GF-D8 (cell line): ENCODE measurements at regions not wholly inside any gene's neighbourhood (a gene's known extent, or its start where the extent isn't known, plus 50 kb on each side); places are given as distances from the start of the nearest gene placed in this dataset.

Source experiments
- DNase-seq: peaks from one replicate; lab custom pipeline; 2025; lab: John Stamatoyannopoulos, UW

DNA sequence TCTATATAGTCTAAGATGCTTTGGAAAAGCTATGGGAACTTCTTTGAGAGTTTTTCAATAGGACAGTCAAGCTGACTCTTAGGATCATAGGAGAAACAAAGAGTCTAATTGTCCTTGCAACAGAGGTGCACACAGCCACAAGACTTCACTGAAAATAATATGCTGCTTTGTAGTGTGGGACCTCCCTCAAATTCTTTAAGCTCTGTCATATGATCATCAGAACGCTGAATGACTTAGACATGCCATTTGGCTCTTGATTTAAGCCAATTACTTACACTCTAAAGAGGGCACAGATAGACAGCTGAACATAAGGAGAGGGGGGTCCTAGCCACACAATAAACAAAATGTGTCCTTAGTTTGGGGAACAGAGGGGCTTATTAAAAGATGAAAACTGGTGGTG, 818.7 kb upstream of the GJE1 start:
- no peak for DNase-seq

DNA sequence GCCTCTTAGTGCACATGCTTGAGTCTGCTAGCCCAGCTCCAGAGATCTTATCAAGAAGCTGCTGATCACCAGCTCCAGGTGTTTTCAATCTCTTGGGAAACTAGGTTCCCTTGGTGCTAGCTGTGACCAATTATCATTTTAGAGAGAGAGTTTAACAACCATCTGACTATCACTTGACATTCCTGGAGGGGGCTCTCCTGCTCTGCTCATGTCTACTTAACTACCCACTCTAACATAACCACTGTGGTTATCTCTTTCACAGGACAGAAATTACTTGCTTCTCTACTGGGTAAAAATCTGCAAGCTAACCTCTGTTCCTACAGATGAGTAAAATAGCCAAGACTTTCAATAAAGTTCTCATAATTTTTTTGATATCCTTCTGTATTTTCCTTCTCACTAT, 823.4 kb upstream of the GJE1 start:
- DNase-seq: no peak

DNA sequence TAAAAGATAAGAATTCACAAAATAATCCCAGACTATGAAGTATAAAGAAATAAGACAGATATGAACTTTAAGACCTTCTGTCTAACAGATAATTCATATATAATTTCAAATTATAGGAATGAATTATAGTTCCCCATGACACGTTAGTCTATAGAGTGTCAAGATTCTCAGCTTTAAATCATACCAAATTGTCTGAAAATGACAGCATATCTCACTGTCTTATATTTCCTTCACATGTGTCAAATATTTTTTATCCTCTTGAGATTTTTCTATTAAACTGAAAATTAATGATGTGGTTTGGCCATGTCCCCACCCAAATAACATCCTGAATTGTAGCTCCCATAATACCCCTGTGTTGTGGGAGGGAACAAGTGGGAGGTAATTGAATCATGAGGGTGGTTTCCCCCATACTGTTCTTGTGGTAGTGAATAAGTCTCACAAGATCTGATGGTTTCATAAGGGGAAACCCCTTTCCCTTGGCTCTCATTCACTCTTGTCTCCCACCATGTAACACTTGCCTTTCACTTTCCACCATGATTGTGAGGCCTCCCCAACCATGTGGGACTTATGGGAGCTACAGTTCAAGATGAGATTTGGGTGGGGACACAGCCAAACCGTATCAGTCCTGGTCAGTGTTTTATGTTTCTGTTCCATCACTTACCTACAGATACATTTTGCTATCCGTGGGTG, 825.3 kb upstream of the GJE1 start:
- DNase-seq: no peak

DNA sequence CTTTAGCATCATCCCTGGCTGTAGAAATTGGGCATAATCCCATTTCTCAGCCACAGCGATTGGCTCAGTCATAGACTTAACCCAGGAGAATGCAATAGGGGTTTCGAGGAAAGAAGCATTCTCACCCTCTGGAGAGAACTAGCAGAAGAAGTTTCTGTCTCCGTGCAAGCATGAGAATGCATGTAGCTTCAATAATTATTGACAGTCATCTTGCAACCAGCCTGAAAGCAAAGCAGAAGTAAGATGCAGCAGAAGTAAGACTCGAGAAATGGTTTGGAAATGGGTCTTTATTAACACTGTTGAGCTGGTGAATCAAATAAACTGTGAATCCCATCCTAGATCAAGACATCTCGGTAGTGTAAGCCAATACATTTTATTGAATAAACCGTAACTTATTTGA, 828.8 kb upstream of the GJE1 start:
- no peak for DNase-seq

DNA sequence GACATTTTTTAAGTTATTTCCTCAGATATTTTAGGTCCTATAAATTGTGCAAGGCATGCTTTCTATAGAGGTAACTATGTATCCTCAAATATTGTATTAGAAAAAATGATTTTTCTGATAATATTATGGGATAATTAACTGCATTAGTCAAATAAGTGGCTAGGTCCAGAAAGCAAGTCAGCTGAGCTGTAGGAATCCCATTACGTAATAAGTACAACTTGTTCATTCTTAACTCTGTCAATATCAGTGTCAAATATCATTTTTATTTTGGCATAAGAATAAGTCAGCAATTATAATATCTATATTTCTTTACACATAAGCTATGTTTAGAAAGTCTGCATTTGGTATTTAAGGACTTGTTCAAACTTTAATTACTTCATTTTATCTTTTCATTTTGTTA, 830.9 kb upstream of the GJE1 start:
- DNase-seq: no peak

DNA sequence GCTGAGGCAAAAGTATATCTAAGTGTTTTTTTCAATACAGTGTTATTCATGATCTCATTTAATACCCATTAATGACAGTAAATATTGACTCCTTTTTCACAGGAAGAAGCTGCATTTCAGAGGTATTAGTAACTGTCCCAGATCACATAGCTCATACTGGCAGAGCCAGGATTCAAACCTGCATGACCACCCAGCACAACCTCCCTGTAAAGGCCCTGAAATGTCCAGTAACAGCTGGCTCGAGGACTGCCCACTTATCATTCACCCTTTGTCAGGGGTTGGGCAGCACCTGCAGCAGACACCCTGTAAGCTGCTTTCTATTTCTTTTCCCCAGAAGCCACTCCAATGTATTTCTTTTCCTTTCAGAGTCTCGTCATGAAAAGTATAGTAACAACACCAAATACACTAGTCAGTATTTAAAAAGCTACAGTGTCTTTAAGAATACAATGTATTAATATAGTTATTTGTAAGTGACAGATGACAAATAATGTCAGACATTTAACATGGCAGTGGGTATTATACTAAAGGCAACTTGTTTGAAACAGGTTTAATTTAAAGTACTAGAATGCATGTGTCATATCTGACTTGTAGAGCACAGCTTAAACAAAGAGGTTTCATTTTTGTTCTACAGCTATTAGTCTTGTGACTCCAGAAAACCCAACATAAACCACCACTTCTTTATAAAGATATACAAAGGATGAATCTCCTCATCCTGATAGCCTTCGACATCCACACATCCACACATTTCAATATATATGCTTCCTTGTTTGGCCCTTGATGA, 841.6 kb upstream of the GJE1 start:
- no peak for DNase-seq

DNA sequence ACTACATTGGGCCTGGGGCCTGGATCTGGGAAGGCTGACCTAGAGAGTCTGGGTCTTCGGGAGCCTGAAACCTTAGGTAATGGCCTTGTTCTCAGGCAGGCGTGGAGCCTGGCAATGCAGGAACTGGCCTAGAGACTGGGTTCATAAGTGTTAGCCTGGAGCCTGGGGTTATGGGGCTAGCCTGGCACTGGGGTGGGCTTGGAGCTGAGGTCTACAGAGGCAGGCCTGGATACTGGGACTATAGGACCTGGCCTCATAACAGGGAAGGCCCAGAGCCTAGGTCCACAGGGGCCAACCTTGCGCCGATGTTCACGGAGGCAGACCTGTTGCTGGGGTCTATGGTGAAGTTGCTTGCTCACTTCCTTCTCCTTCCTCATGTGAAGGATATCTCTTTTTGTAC, 843.8 kb upstream of the GJE1 start:
- DNase-seq: no peak

DNA sequence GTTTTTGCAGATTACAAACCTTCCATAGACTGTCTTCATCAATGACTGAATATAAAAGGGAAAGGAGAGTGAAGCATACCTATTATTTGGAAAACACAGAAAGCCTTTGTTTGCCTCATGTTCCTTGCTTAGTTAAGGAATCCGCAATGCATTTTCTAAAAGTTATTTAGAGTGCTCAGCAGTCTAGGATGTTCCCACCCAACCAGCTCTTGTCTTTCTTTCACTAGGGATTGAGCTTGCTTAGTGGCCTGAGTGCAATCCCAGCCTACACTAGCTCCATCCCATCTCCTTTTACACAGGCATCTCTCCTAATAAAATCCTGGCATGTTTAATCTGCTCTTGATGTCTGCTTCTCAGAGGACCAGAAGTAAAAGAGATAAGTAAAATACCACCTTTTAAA, 850.5 kb upstream of the GJE1 start:
- no peak for DNase-seq

DNA sequence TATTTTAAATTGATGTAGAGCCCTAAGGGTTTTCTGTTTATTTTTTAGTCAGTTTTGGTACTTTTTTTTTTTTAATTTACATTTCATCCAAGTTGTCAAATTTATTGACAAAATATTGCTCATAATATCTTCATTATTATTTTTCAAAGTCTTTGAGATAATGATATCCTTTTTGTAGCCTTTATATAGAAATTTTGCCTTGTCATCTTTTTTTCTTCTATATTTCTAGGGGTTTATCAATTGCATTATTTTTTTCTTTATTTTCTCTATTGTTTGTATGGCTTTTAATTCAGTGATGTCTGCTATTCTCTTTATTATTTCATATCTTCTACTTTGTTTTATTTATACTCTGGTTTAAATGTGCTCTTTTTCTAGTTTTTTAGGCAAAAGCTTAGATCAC, 863.0 kb upstream of the GJE1 start:
- no peak for DNase-seq

DNA sequence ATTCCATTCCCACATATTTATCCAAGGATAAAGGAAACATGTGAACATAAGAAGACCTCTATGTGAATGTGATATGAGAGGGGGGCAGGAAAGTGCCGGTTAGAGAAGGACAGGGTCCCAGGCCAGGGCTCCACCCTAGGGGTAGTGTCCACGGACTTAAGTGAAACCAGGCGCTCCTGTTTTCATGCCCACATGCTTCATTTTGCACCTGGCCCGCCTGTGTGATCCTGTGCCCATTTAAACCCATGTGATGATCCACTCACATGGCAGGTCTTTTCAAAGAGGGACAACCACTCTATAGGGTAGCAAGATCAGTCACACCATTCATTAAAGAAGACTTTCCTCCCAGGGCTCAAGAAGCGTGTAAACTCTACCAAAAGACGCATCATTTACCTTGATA, 865.3 kb upstream of the GJE1 start:
- no peak for DNase-seq

DNA sequence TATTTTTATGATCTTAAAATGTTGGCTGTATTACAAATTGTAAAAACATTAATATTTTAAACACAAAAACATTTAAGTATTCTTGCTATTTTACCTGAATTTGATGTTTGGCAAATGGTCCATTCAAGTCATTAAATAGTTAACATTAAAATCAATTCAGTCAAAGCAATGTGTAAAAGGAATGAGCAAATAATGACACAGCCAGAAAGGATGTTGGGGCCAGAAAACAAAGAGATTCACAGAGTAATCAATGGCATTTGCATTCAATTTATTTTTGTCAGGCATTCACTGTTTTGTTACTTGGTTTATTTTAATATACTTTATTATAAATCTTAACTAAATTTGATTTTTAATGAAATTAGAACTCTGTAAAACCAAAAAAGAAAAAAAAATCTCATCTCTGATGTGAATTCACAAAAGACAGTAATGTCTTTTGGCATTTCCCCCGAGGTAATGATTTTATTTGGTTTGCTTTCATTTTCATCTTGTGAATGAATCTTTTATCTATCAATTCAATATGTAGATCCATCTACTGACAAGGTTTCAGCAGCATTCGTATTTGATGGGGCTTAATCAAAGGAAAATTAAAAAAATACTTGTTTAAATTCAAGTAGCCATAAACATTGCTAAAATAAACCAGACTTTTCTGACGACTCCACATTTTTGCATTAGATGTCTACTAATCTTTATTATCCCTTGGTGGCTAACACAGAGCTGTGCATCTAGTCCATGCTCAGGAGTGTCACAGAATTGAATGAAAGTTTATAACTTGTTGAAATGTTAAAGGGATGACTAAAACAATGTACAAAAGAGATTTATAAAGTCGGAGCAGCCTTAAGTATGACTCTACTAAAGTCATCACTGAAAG, 866.7 kb upstream of the GJE1 start:
- DNase-seq: no peak

DNA sequence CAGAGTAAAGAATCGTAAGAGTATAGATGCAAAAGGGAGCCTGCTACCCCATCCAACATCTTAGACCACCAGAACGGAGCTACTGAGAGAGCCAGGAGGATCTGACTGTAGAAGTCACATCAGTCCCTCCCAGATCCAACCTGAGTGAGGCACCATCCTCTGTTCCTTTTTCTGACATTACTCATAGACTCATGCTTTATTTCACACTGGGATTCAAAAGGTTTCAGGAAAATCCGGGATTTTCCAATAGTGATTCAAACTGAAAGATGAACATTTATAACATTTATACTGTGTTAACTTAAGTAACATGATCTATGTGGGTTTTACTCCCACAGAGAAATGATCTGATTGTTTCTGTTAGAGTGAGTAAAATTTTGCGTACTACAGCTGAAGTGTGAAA, 868.6 kb upstream of the GJE1 start:
- no peak for DNase-seq

DNA sequence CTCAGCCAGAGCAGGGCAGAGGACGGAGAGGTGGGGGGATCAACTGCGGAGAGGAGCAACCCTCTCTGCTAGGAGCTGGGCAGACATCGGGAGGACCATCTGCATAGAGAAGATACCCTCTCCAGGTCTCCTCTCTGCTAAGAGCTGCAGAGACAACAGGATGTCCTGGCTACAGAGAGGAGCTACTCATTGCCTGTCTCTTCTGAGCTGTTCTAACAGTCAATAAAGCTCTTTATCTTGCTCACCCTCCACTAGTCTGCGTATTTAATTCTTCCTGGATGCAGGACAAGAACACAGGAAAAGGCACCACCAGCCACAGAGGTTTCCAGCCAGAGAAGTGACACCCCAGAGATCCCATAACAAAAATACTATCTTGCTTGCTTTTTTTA, 871.1 kb upstream of the GJE1 start:
- no peak for DNase-seq

DNA sequence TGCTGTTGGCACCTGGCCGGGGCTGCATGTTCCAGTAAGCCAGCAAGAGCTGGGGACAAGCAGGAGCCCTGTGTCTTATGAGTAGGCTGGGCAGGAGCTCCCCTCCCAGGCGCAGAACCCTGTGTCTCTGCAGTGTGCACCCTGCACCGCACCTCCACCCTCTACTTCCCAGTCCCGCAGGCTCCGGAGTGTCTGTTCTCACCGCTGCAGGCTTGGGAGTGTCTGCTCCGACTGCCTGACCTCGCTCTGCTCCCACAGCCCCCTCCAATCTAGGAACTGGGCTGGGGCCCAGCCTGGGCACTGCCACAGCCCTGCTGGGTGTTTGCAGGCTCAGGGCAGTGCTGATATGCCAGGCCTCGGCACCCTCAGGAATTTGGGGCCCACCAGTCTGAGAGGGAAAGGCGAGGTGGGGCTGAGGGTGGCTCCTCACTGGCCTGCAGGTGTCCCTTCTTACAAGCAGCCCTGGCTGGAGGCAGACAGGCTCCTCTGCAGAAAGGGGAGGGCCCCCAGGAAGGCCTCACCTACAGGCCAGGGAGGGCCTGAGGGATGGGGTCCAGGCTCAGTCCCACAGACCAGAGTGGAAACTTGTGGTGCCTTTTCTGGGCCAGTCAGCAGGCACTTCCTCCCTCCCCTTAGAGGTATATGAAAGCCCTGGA, 871.6 kb upstream of the GJE1 start:
- no peak for DNase-seq

DNA sequence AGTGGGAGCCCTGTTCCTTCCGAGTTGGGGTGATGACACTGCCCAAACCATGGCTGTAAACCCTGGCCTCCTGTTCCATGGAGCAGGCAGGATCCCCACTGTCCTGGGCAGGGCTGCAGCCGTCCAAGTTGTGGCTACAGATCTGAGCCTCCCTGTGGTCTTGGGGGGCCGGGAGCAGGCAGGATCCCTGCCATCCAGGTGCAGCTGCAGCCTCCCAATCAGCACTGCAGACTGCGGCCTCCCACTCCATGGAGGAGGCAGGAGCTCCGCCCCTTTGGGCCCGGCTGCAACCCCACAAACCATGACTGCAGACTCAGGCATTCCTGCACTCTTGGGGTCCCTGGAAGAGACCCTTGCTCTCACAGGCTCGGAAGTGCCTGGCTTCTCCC, 872.1 kb upstream of the GJE1 start:
- no peak for DNase-seq

DNA sequence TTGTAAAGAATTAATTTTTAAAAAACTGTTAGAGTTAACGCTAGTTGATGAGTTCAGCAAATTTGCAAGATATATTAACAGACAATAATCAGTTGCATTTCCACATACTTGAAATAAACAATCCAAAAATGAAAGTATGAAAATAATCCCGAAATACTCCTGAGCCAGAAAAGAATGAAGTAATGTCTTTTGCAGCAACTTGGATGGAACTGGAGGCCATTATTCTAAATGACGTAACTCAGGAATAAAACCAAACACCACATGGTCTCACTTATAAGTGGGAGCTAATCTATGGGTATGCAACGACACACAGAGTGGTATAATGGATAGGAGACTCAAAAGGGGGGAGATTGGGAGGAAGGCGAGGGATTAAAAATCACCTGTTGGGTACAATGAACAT, 872.9 kb upstream of the GJE1 start:
- DNase-seq: no peak

DNA sequence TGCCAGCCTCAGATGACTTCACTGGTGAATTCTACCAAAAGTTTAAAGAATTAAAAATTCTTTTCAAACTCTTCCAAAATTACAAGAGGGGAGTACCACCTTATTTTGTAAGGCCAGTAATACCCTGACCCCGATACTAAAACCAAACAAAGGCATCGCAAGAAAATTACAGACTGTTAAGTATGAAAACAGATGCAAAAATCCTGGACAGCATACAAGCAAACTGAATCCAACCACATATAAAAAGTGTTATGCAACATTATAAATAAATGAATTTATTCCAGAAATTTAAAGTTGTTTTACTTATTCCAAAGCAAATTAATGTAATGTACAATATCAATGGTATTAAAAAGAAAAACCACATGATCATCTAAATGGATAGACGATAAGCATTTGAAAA, 873.6 kb upstream of the GJE1 start:
- DNase-seq: no peak

DNA sequence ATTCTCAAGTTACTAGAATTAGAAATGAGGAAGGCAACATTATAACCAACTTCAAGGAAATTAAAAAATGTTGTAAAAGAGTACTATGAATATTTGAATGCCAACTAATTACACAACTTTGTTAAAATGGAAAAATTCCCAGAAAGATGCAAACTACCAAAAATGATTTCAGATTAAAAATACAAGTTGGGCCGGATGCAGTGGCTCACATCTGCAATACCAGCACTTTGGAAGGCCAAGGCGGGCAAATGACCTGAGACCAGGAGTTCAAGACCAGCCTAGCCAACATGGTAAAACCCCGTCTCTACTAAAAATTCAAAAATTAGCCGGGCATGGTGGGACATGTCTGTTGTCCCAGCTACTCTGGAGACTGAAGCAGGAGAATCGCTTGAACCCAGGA, 874.2 kb upstream of the GJE1 start:
- no peak for DNase-seq

DNA sequence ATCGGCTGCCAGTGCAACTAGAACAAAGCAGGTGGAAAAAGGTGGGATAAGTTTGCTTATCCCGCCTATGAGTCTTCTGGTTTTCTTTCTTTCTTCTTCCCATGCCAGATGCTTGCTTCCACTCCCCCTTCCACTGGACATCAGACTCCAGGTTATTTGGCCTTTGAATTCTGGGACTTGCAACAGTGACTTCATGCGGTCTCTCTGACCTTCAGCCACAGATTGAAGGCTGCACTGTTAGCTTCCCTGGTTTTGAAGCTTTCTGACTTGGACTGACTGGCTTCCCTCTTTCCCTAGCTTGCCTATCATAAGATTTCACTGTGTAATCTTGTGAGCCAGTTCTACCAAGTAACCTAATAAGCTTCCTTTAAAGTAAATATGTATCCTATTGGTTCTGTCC, 878.4 kb upstream of the GJE1 start:
- DNase-seq: no peak

DNA sequence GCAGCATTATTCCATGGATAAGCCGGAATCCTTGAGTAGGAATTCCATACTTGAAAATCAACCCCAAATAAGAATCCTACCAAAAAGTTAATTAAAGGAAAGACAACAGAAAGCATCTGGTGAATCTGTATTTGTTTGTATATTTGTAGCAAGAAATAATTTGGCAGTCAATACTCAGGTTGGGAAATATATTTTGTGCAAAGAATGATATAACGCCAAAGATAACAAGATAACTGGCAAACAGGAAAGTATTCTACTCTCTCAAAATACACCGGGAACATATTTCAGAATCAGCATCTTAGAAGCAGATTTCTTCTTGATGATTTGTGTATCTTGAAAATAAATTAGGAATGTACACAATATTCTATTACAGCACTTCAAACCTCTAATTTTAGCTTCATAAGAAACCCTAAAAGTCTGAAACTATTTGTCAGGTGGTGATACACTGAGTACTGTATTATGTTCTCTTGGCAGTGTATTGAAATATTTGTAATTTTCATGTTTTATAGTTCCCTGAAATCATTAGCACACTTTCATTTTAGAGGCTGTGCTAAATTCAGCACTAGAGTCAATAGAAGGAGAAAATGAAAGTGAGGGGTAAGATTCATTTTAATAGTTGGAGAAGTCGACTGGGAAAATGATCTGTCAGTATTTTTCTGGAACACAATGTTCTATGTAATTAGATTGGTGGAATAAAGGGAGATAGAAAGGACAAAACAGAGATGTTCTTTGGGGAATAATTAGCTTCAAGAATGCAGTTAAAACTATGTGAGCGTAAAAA, 879.7 kb upstream of the GJE1 start:
- no peak for DNase-seq

DNA sequence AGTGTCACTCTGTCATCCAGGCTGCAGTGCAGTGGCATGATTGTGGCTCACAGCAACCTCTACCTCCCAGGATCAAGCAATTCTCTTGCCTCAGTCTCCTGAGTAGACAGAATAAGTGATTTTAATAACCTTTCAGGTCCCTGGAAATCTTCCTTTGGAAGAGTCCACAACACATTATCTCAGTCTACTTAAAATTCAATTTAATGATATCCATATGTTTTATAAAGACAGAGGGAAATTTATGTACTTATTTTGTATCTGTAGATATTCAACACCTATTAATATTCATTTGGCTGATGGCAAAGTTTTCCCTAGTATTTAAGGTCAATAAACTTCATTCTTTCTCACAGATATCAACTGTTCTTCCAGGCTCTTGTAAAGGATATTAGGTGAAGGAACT, 881.4 kb upstream of the GJE1 start:
- DNase-seq: no peak
